HG03432 (cell line): ENCODE measurements at regions not wholly inside any gene's neighbourhood (a gene's known extent, or its start where the extent isn't known, plus 50 kb on each side); places are given as distances from the start of the nearest gene placed in this dataset.
"Not testable (repeated sequence)": the region's sequence is repeated elsewhere in the genome, so short reads cannot be mapped to it uniquely, and the experiment has no call there.

Experiments used
- ATAC-seq: cut with Tn5 transposase; IDR thresholded peaks from one replicate; pipeline ENCODE4 v1.9.1; 2021; ENCODE audit warnings: mild to moderate bottlenecking, moderate library complexity; ENCODE audit not compliant: unreplicated experiment

DNA sequence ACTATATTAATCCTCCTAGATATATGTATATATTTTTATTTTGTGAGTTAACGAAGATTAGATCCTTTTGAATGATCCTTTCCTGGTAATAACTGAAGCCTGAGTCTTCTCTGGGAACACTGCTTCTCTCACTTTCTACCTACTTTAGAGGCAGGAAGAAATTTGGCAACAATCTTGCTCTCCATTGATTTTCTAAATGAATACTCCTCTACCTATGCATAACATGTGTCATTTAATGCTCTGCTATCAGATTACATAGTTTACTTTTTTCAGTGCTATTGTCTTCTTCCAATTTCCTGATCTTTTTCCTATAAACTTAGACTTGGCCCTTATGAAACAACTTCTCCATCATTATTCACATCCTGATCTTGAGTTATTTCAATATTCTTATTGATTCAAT is 60.4 kb upstream of the PDHA2 start:
- no peak for ATAC-seq

DNA sequence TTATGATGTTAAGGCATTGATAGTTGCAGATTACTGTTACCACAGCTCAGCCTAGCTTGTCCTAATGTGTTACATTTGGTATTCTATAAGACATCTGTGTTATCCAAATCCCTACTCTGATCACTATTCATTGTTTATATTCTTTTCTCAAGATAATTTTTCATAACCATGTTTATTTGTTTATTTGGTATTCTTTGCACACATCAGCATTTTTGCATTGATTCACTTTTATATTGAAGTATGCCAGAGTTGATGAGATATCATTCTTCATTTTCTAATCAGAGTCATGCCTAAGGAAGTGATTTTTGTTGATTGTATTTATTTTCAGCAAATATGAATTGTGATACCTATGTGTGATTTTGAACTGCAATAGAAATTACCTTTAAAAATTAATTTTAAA is 61.2 kb upstream of the PDHA2 start:
- ATAC-seq = no peak

DNA sequence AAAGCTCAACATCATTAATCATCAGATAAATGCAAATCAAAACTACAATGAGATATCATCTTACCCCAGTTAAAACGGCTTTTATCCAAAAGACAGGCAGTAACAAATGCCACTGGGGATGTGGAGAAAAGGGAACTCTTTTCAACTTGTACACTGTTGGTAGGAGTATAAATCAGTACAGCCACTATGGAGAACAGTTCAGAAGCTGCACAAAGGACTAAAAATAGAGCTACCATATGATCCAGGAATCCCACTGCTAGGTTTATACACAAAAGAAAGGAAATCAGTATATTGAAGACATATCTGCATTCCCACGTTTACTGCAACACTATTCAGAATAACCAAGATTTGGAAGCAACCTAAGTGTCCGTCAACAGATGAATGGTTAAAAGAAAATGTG is 69.3 kb upstream of the PDHA2 start:
- ATAC-seq = not testable (repeated sequence)

DNA sequence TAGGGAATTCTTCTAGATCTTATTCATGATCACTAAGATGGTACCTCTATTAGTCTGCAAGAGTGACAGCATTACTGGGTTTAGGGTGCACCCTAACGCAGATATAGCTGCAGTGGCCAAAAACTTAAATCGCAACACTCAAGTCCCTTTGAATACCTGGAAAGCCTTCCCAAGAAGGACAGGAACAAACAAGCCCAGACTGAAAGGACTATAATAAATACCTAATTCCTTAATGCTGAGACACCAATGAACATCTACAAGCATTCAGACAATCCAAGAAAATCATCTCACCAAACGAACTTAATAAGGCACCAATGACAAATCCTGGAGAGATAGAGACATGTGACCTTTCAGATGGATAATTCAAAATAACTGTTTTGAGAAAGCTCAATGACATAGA is 74.9 kb upstream of the PDHA2 start:
- no peak for ATAC-seq

DNA sequence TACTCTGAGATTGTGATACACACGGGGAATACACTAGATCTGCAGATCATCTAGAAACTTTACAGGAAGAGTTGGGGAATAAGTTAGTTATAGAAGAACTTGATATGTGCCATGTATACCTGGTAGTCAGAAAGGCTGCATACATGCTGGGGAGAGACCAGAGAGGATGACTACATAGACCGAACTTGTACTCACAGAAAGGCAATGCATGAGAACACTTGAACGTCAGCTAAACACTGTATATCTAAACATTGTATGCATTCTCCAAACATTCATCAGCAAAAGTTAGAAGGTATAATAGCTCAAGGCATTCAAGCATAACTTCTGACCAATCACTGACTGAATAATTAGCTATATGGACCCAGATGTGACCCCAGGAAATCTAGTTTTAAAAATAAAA is 78.0 kb upstream of the PDHA2 start:
- no peak for ATAC-seq

DNA sequence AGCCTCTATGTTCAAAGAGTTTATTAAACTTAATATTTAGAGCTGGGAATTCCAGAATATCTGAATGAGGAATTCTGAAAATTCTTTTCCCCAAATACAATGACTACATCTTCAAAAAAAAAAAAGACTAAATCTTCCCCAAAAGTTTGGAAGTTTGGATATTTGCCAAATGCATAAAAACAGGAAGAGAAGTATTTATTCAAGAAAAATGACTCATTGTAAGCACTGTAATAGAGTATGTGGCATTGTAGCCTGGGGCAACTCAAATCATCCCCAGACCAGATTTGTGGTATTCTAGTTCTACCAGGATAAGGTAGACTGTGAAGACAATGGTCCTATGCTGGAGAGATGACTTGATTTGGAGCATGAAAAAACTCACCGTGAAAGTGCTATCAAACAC is 78.5 kb upstream of the PDHA2 start:
- no peak for ATAC-seq

DNA sequence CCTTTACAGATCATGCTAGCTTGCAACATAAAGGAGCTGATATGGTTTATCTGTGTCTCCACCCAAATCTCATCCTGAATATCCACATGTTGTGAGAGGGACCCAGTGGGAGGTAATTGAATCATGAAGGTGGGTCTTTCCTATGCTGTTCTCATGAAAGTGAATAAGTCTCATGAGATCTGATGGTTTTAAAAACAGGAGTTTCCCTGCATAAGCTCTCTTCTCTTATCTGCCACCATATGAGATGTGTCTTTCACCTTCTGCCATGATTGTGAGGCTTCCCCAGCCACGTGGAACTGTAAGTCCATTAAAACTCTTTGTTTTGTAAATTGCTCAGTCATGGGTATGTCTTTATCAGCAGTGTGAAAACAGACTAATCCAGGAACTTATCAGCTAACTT is 79.2 kb upstream of the PDHA2 start:
- ATAC-seq = not testable (repeated sequence)

DNA sequence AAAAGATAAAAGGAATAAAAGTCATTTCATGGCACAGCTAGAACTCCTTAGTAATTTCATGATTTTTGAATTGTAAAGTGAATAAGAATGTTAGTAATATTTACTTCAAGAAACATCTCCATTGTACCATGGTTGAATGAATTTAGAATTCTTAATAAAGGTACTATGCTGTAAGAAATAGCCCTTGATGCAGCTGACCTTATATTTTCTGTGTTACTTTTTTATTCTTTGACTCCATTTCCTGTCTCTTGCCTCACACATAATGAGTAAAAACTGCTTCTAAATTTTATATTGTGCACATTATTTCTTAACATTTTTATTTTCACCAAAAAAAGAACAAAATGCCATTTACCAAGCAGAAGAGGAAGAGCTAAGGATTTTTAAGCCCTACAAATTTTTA is 81.9 kb upstream of the PDHA2 start:
- no peak for ATAC-seq

DNA sequence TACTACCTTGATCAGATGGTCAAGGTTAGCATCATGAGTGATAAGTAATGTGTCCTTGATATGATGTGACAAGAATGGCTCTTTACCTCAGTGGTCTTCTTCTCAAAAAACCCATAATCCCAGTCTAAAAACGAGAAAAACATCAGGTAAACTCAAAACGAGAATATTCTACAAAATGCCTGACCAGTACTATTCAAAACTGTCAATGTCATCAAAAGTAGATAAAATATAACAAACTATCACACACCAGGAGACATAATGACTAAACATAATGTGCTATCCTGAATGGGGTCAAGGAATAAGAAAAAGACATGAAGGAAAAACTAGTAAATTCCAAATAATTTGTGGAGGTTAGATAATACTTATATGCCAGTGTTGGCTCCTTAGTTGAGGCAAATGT is 85.2 kb upstream of the PDHA2 start:
- no peak for ATAC-seq

DNA sequence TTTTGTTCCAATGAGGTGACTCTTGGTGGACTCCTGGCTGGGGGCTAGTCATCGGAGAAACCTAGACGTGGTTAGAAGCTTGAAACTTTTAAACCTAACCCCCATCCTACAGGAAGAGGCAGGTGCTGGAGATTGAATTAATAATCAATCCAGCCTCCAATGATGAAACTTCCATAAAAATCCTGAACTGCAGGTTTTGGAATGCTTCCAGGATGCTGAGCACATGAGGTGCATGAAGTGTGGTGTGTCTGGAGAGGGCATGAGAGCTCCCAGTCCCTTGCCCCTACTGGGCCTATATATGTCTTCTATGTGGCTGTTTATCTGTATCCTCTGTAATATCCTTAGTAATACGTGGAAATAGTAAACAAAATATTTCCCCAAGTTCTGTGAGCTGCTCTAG is 90.7 kb upstream of the PDHA2 start:
- no peak for ATAC-seq

DNA sequence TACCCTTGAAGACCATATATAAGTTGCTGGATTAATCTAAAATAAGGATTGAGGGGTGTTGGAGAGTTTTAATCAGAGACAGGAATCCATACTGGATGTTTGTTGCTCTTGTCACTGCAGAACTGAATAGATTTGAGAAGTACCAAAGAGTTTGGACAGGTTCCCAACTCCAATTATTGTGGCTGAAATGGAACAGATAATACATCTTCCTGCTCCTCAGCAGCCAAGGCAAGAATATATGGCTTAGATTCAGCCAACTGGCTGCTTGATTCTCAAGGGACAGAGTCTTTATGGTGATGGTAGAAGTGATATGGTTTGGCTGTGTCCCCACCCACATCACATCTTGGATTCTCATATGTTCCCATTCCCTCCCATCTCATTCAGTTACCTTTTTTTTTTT is 97.0 kb upstream of the PDHA2 start:
- ATAC-seq = no peak

DNA sequence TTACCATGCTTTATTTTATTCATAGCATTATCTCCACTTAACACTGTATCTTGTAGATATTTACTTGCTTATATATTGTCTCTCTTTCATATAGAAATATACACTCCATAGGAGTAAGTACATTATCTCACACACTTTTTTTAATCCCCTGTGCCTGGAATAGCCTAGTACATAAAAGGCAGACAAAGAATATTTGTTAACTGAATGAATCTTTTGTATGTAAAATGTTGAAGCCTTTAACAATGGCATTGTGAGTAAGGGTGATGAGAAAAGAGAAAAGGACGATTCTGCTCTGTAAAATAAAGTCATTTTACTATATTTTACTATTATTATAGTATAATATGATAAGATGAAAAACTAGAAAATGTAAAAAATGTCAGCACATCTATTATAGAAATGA is 97.7 kb upstream of the PDHA2 start:
- no peak for ATAC-seq

DNA sequence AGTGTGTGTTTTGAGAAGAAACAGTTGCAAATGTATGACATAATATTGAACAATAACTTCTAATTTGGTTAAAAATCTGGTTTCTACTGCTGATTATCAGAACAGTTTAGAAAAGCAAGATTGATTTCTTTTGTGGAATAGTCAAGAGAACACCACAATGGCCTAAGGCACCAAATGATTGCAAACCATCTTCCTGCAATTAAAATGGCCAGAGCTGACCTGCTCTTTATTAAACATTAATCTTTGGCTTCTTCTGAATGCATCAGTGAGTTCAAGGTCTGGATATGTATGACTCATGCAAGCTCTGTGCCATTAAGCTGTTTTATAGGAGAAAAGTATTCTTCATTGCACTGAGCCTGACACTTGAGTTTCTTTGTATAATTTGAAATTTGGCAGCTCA is 107.8 kb upstream of the PDHA2 start:
- no peak for ATAC-seq

DNA sequence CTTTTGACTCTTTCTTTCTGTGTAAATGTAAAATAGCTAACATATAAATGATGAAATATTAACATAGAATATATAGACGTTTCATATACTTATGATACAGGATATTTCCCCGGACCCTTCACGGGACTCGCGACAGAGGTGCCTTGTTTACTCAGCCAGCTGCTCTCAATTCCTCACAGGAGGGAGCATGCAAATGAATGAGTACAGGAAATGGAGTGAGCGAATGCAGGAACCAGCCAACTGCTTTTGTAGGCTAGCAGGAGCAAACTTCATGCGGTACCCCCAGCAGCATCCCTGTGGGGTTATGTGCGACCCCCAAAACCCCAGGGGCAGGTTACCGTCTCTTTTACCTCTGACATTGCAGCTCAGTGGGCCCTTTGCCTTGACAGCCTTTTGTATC is 110.3 kb upstream of the PDHA2 start:
- no peak for ATAC-seq

DNA sequence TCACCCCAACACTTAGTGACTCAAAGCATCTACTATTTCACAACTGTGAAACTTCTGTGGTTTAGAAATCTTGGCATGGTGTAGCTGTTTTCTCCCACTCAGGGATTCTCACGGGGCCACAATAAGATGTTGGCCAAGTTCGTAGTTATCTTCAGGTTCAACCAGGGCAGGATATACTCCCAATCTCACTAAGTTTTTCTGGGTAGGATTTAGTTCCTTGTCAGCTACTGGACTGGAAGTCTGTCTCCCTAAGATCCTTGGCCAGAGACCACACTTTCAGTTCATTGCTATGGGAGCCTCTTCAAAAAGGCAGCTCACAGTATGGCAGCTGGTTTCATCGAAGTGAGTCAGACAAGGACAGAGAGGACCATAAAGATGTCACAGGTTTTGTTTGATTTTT is 111.7 kb upstream of the PDHA2 start:
- no peak for ATAC-seq

DNA sequence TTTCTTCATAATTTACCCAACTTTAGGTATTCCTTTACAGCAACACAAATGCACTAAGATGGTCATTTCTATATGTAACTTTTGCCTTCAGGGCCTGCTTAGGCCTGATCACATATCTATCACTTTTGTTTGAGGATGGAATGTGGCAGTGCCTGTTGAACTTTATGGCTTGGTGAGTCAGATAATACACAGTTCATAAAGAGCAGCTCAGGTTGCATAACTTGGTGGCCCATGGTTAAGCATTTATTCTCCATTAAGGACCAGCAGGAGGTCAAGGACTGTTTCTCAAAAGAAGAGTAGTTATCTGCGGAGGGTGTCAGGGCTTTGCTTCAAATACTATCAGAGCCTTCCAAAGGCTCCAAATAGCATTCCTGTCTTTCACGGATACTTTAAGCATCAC is 124.1 kb upstream of the PDHA2 start:
- no peak for ATAC-seq

DNA sequence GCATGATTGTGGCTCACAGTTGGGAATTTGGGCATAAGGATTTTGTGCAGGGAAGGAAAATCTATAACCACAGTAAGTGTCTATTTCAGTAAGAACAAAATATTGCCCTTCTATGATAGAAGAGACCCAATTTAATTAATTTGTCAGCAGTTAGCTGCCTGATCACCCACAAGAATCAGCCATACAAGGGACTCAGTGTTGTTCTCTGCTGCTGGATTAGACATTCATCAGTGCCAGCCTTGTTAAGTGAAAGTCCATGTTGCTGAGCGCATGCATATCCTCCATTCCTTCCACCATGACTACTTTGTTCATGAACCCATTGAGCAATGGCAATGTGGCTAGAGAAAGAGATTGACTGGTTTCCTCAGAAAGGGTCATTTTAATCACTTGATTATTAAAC is 125.3 kb upstream of the PDHA2 start:
- no peak for ATAC-seq

DNA sequence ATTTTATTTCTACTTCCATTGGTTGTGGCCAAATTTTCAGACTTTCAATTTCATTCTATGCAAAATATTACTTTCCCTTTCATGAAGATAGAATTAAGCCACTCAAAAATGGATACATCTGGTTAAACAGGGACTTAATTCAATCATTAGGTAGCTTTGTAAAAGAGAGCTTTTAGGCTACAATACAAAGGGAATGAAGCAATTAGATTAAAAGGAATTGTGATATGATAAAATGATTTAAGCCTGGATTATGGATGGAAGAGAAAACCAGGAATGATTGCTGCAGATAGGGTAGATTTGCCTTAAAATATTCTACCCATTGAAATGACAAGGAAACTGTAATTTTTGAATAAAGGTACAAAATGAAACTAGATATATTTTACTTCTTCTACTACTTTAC is 134.6 kb upstream of the PDHA2 start:
- ATAC-seq = no peak

DNA sequence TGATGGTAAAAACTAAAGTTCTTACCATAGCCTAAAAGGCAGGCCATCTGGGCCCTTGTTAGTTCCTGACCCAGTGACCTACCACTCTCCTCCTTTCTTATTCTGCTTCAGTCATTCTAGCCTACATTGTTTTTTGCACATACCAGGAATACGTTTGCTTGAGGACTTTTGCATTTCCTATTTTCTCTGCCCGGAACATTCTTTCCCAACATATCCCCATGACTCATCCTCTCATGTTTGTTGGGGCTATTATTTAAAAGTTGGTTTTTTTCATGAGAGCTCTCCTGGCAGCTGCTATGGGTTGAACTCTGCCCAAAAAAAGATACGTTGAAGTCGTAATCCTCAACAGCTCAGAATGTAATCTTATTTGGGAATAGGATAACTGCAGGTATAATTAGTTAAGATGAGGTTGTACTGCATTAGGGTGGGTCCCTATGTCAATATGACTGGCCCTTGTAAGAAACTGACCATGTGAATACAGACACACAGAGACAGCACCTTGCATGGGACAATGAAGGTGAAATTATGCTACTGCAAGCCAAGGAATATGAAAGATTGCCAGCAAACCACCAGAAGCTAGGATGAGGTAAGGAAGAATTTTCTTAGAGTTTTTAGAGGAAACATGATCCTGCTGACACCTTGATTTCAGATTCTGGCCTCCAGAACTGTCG is 138.3 kb upstream of the PDHA2 start:
- ATAC-seq = no peak

DNA sequence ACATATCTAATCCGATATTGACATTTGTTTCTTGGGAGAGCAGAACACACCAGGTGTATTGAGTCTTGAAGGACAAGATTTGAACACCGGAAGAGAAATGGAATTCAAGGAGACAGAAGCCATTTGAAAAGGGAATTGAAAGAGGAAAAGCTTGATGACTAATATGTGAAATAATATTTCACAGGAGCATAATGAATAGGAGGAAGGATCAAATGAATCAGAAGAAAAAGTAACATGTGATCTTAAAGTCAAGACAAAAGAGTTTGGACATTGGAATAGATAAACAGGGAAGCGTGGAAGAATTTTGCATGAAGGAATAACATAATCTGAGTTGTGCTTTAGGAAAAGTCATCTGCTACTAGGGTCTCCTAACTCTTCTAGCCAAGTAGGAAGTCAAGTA is 145.5 kb upstream of the PDHA2 start:
- ATAC-seq = no peak

DNA sequence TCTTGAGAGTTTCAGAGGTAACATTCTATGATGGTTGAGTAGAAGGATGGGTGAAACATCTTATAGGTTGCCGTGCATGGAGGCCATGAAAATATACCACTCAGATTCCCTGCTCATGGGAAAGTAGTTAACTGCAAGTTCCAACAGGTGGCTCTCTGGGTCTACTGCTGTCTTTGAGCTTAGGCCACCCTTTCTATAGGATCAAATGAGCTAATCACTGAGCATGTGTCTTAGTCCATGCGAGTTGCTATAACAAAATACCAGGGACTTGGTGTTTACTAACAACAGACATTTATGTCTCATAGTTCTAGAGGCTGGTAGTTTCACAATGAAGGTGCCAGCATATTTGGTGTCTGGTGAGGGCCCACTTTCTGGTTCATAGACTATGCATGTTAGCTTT is 144.8 kb upstream of the UNC5C start:
- ATAC-seq = no peak

DNA sequence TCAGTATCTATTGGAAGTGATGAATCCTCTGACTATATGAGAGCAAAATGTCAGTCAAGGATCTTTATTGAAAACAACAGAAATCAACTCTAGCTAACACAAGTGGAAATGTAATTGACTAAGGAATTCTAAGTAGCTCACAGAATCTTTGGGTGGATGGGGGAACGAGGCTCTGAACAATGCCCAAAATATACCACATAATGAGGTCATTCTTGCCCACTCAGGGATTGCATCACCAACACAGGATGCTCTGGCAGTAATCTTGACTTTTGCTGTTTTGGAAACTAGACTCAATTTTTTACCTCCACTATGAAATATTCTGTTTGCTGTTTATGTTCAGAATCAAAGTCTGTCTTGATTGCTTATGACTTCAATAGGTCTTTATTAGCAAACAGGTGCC is 127.4 kb upstream of the UNC5C start:
- no peak for ATAC-seq

DNA sequence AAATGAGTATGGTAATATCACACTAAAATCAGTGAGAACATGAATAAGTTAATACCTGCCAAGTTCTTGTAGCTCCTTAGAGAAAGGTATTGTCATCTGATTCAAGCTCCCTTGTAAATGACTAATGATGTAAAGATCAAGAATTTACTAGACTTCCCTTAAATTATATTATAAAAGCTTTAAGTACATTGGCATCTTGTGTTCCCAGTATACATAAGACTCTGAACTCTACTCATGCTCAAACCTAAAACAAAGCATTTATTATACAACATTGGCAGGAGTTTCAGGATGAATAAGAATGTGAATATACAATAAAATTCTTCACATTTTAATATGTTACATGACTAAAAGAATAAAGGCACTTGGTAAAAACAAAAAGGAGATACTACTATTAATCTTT is 126.8 kb upstream of the UNC5C start:
- ATAC-seq = no peak

DNA sequence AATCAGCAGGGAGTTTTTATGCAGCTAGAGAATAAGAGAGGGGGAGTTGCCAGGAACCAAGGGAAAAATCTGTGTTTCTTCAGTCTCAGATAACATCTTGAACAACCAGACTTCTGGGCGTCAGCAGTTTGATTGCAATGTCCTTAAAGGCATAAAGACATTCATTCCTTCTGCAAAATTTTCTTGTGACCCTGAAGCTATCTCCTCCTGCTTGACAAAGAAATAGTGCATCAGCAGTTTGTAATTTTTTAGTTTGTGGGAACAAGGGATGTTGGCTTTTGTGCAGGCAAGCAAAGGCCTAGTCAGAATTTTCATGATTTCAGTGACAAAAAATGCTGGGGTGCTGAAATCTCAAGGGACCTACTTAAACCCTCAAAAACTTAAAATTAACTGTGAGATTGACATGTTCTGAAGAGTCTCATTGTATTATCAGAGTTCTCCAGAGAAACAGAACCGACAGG is 125.8 kb upstream of the UNC5C start:
- ATAC-seq = no peak
